ENCODE measurements at regions not wholly inside any gene's neighbourhood (a gene's known extent, or its start where the extent isn't known, plus 50 kb on each side); places are given as distances from the start of the nearest gene placed in this dataset.
"Not testable (repeated sequence)": the region's sequence is repeated elsewhere in the genome, so short reads cannot be mapped to it uniquely, and the experiment has no call there.

GRCh38 chr9:31415164-31415563, 969.3 kb upstream of the ACO1 start:
- intact Hi-C loops (cut with DNase I): no loop called here
- no peaks in the 10 kb centered on the region for H3K4me1 ChIP-seq
- ATAC-seq (no peak), DNase-seq (no peak)
- H3K4me3 ChIP-seq: no peak overlapping the region
- H3K36me3 ChIP-seq: no peaks in the 10 kb centered on the region
- H3K27ac ChIP-seq: no peak overlapping the region
- peaks cover 0 to 7% (median 0%) of the 10 kb centered on the region in 12 donors for H3K9me3 ChIP-seq
- no peaks in the 10 kb centered on the region for H3K27me3 ChIP-seq
- TF ChIP-seq POLR2A (IDR thresholded peaks at IDR 0.05) (no peak), CTCF (IDR thresholded peaks at IDR 0.05) (no peak)

GRCh38 chr9:31418419-31418818, 966.0 kb upstream of the ACO1 start:
- Histone ChIP-seq H3K4me1 (no peaks in the 10 kb centered on the region), H3K4me3 (no peak overlapping the region), H3K27ac (no peak overlapping the region), H3K9me3 (peaks cover 0 to 7% (median 0%) of the 10 kb centered on the region in 12 donors), H3K27me3 (no peaks in the 10 kb centered on the region), H3K36me3 (no peaks in the 10 kb centered on the region)
- ATAC-seq: no peak
- 89 to 92% (median 90%) methylated on average over 4 of the region's 4 CpGs for WGBS, 4 donors
- TF ChIP-seq POLR2A (IDR thresholded peaks at IDR 0.05): no peak
- TF ChIP-seq CTCF (IDR thresholded peaks at IDR 0.05): no peak
- intact Hi-C loops (cut with DNase I): no loop called here
- DNase-seq: no peak

DNA sequence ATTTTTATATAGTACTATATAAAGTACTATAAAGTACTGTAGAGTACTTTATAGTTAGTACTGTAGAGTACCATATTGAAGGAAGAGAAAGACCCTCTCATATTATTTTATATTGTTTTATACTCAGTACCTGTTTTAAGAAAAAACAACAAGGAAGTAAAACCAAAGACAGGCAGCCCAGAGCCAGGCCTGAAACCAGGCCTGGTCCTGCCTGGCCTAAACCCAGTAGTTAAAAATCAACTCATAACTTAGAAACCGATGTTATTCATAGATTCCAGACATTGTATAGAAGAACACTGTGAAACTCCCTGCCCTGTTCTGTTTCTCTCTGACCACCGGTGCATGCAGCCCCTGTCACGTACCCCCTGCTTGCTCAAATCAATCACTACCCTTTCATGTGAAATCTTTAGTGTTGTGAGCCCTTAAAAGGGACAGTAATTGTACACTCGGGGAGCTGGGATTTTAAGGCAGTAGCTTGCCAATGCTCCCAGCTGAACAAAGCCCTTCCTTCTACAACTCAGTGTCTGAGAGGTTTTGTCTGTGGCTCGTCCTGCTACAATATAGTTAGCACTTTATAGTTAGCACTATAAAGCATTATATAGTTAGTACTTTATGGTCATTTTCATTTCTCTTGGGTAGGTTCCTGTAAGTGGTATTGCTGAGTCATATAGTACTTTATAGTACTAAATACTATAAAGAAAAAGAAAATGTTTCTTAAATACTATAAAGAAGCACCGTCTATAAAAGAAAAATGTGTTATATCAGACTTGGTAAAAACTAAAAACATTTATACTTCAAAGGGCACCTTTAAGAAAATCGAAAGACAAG, 940.6 kb upstream of the ACO1 start:
- WGBS, 4 donors: 70 to 74% (median 74%) methylated on average over 7 of the region's 7 CpGs
- H3K27me3 ChIP-seq; intact Hi-C loops (cut with DNase I): not testable (repeated sequence)

DNA sequence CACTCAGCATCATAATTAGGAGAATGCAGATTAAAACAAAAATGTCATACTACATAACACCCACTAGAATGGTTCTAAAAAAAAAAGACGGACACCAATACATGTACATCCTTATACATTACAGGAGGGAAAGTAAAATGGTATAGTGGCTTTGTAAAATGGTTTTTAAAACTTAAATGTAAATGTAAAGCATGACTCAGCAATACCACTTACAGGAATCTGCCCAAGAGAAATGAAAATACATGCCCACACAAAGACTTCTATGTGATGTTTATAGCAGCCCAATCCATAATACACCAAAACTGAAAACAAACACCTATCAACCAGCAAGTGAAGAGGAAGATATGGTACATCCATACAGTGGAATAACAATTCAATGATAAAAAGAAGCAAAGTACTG, 939.1 kb upstream of the ACO1 start:
- intact Hi-C loops (cut with DNase I): no loop called here
- 81 to 93% (median 89%) methylated on average over 1 of the region's 1 CpG for WGBS, 4 donors
- TF ChIP-seq POLR2A (IDR thresholded peaks at IDR 0.05) (no peak), CTCF (IDR thresholded peaks at IDR 0.05) (no peak)
- Histone ChIP-seq H3K4me3 (no peak overlapping the region), H3K36me3 (no peaks in the 10 kb centered on the region), H3K27ac (no peak overlapping the region), H3K27me3 (no peaks in the 10 kb centered on the region), H3K9me3 (no peaks in the 10 kb centered on the region), H3K4me1 (no peaks in the 10 kb centered on the region)
- DNase-seq (no peak), ATAC-seq (no peak)

More for the DNA sequence above, 940.6 kb upstream of the ACO1 start:
- H3K9me3 ChIP-seq, H3K4me3 ChIP-seq, DNase-seq, H3K27ac ChIP-seq, ATAC-seq, H3K4me1 ChIP-seq, H3K36me3 ChIP-seq: not testable (repeated sequence)

- Histone ChIP-seq H3K36me3 (no peaks in the 10 kb centered on the region), H3K4me1 (no peaks in the 10 kb centered on the region), H3K27ac (no peak overlapping the region), H3K27me3 (no peaks in the 10 kb centered on the region), H3K9me3 (no peaks in the 10 kb centered on the region), H3K4me3 (no peak overlapping the region)
- intact Hi-C loops (cut with DNase I): no loop called here
- 91 to 93% (median 92%) methylated on average over 4 of the region's 4 CpGs for WGBS, 4 donors
- ATAC-seq (no peak), DNase-seq (no peak)
- TF ChIP-seq POLR2A (IDR thresholded peaks at IDR 0.05): no peak
- TF ChIP-seq CTCF (IDR thresholded peaks at IDR 0.05): no peak
Observed at GRCh38 chr9:31445960-31446359, 938.5 kb upstream of the ACO1 start.
